Spleen (tissue), 11 donors: ENCODE measurements at regions not wholly inside any gene's neighbourhood (a gene's known extent, or its start where the extent isn't known, plus 50 kb on each side); places are given as distances from the start of the nearest gene placed in this dataset.

Source experiments
- DNase-seq: peaks from one replicate; pipeline ENCODE4 v3.0.0-alpha.2; 2020
- H3K27ac ChIP-seq, 8 donors: fragments of 200-600 bp; sonication (generic) in 7 of 8; 1 replicate in 4 of 8; 2 replicates in 4 of 8; pipeline versions ENCODE4 v1.5.0 to v1.8.0; 2016 to 2021; ENCODE audit warnings: inconsistent platforms in 4 of 8, mild to moderate bottlenecking in 4 of 8, moderate library complexity in 1 of 8
- H3K27me3 ChIP-seq, 7 donors: fragments of 200-600 bp; sonication (generic) in 6 of 7; replicated peaks in 1 of 7; 1 replicate in 4 of 7; 2 replicates in 3 of 7; pipeline versions ENCODE4 v1.5.0 to v1.8.0; 2016 to 2021; ENCODE audit warnings: inconsistent platforms in 3 of 7, mild to moderate bottlenecking in 1 of 7
- H3K36me3 ChIP-seq, 6 donors: fragments of 200-600 bp; sonication (generic) in 5 of 6; 1 replicate in 4 of 6; 2 replicates in 2 of 6; pipeline versions ENCODE4 v1.5.0 to v1.8.0; 2016 to 2021; ENCODE audit warnings: inconsistent platforms in 2 of 6
- H3K4me1 ChIP-seq, 6 donors: fragments of 200-600 bp; sonication (generic) in 5 of 6; 1 replicate in 3 of 6; 2 replicates in 3 of 6; pipeline versions ENCODE4 v1.5.0 to v1.8.0; 2016 to 2021; ENCODE audit warnings: inconsistent platforms in 3 of 6
- H3K4me3 ChIP-seq, 8 donors: fragments of 200-600 bp; sonication (generic) in 7 of 8; 1 replicate in 4 of 8; 2 replicates in 4 of 8; pipeline versions ENCODE4 v1.5.0 to v1.8.0; 2016 to 2021; ENCODE audit warnings: inconsistent platforms in 4 of 8, mild to moderate bottlenecking in 4 of 8, moderate library complexity in 2 of 8
- H3K9me3 ChIP-seq, 8 donors: fragments of 200-600 bp; sonication (generic) in 7 of 8; 1 replicate in 4 of 8; 2 replicates in 4 of 8; pipeline versions ENCODE4 v1.5.0 to v1.8.0; 2016 to 2021; ENCODE audit warnings: inconsistent platforms in 4 of 8
- CTCF ChIP-seq, 11 experiments: fragments of 200-600 bp in 7 of 11; fragments of 450-650 bp in 4 of 11; sonication (generic) in 4 of 11; IDR thresholded peaks in 8 of 11; conservative IDR thresholded peaks in 3 of 11; 1 replicate in 7 of 11; 2 replicates in 4 of 11; pipeline versions ENCODE4 v1.4.0 to v1.8.0; 2016 to 2021; ENCODE audit warnings: antibody characterized with exemption in 11 of 11, inconsistent platforms in 4 of 11, mild to moderate bottlenecking in 1 of 11
- POLR2A ChIP-seq, 3 donors: fragments of 450-650 bp; IDR thresholded peaks; one replicate each; pipeline ENCODE4 v1.5.1; 2017; ENCODE audit warnings: antibody characterized with exemption in 3 of 3, mild to moderate bottlenecking in 1 of 3
- POLR2AphosphoS5 ChIP-seq, 3 donors: sonication (generic); formaldehyde crosslinking; IDR thresholded peaks; one replicate each; pipeline ENCODE4 v1.5.1; 2017; ENCODE audit warnings: antibody characterized with exemption in 3 of 3
- WGBS, 5 donors: extraction: QIAGEN DNeasy Blood & Tissue Kit in 3 of 5; methylation state at CpG; one replicate each; pipeline versions ENCODE4 v1.1.5 to v1.1.7; 2013 to 2018; 5-methylcytosine and 5-hydroxymethylcytosine counted together
- intact Hi-C: fragments of 100-400 bp; cut with DNase I; formaldehyde crosslinking; loops from one replicate; pipeline ENCODE4 v1.15.0; 2023; ENCODE audit warnings: low total_unique reads
- donor health status: healthy with polysubstance abuse.
- donor health status: DM: no; HTN: no; CAD: no; lungs with moderate emphysema.
- donor health status: DM: no; HTN: no; CAD: no.
- donor health status: Bipolar disorder and iron deficiency.
- donor health status: healthy.
- donor health status: DM: no; HTN: no; CAD: no.
- donor health status: DM: yes; HTN: yes; CAD: no.

- no peak for DNase-seq
- WGBS, 5 donors: 61 to 80% (median 73%) methylated on average over 3 of the region's 3 CpGs
- TF ChIP-seq CTCF (IDR thresholded peaks at IDR 0.05 in 8 of 11, conservative IDR thresholded peaks at IDR 0.05 in 3 of 11) (no peak), POLR2AphosphoS5 (IDR thresholded peaks at IDR 0.05) (no peak), POLR2A (IDR thresholded peaks at IDR 0.05) (no peak)
- no peaks in the 10 kb centered on the region for H3K36me3 ChIP-seq
- H3K4me1 ChIP-seq: peaks cover 0 to 7% (median 4%) of the 10 kb centered on the region in 6 donors
- H3K27ac ChIP-seq: no peak overlapping the region
- intact Hi-C loops: loop anchor here (10.0 kb wide), 1 partner anchor 103 kb away; no protein-coding TSS in a partner anchor
- no peaks in the 10 kb centered on the region for H3K27me3 ChIP-seq
- H3K9me3 ChIP-seq: no peaks in the 10 kb centered on the region
- H3K4me3 ChIP-seq: no peak overlapping the region
These were observed 219.6 kb downstream of the MRPL39 start for GRCh38 chr21:25387665-25388064.

- intact Hi-C loops: loop anchor here (10.0 kb wide), 1 partner anchor 101 kb away; no protein-coding TSS in a partner anchor
- no peaks in the 10 kb centered on the region for H3K36me3 ChIP-seq
- no peaks in the 10 kb centered on the region for H3K27me3 ChIP-seq
- 15 to 24% (median 18%) methylated on average over 8 of the region's 8 CpGs for WGBS, 5 donors
- no peak overlapping the region for H3K27ac ChIP-seq
- peaks cover 0 to 7% (median 4%) of the 10 kb centered on the region in 6 donors for H3K4me1 ChIP-seq
- DNase-seq: no peak
- no peak for TF ChIP-seq POLR2AphosphoS5 (IDR thresholded peaks at IDR 0.05)
- peak; percentile 39 to 82 (median 70) for TF ChIP-seq CTCF (IDR thresholded peaks at IDR 0.05 in 8 of 11, conservative IDR thresholded peaks at IDR 0.05 in 3 of 11)
- H3K4me3 ChIP-seq: no peak overlapping the region
- H3K9me3 ChIP-seq: no peaks in the 10 kb centered on the region
These were observed 221.3 kb downstream of the MRPL39 start for GRCh38 chr21:25385911-25386474.

GRCh38 chr21:25385341-25385740, 221.9 kb downstream of the MRPL39 start:
- TF ChIP-seq POLR2AphosphoS5 (IDR thresholded peaks at IDR 0.05): no peak
- no peak for TF ChIP-seq CTCF (IDR thresholded peaks at IDR 0.05 in 8 of 11, conservative IDR thresholded peaks at IDR 0.05 in 3 of 11)
- H3K4me1 ChIP-seq: peaks cover 0 to 7% (median 4%) of the 10 kb centered on the region in 6 donors
- no peaks in the 10 kb centered on the region for H3K36me3 ChIP-seq
- no peak overlapping the region for H3K27ac ChIP-seq
- no peaks in the 10 kb centered on the region for H3K9me3 ChIP-seq
- no peak for DNase-seq
- no peaks in the 10 kb centered on the region for H3K27me3 ChIP-seq
- 40 to 58% (median 49%) methylated on average over 3 of the region's 3 CpGs for WGBS, 5 donors
- no peak overlapping the region for H3K4me3 ChIP-seq
- intact Hi-C loops: loop anchor here (10.0 kb wide), 1 partner anchor 101 kb away; no protein-coding TSS in a partner anchor

GRCh38 chr21:25384782-25385181, 222.5 kb downstream of the MRPL39 start:
- intact Hi-C loops: loop anchor here (10.0 kb wide), 1 partner anchor 100 kb away; no protein-coding TSS in a partner anchor
- 92 to 93% (median 92%) methylated on average over 4 of the region's 4 CpGs for WGBS, 5 donors
- TF ChIP-seq CTCF (IDR thresholded peaks at IDR 0.05 in 8 of 11, conservative IDR thresholded peaks at IDR 0.05 in 3 of 11): no peak
- no peak for TF ChIP-seq POLR2AphosphoS5 (IDR thresholded peaks at IDR 0.05)
- no peak for TF ChIP-seq POLR2A (IDR thresholded peaks at IDR 0.05)
- no peak for DNase-seq
- no peaks in the 10 kb centered on the region for H3K9me3 ChIP-seq
- H3K27ac ChIP-seq: no peak overlapping the region
- H3K27me3 ChIP-seq: no peaks in the 10 kb centered on the region
- peaks cover 0 to 7% (median 4%) of the 10 kb centered on the region in 6 donors for H3K4me1 ChIP-seq
- no peaks in the 10 kb centered on the region for H3K36me3 ChIP-seq
- H3K4me3 ChIP-seq: no peak overlapping the region
